Suprapubic skin (tissue), 3 donors: ENCODE measurements at regions not wholly inside any gene's neighbourhood (a gene's known extent, or its start where the extent isn't known, plus 50 kb on each side); places are given as distances from the start of the nearest gene placed in this dataset.

Source experiments
- CTCF ChIP-seq, 2 donors: fragments of 200-600 bp in 1 of 2; fragments of 450-650 bp in 1 of 2; sonication (generic) in 1 of 2; IDR thresholded peaks; one replicate each; pipeline ENCODE4 v1.5.1; 2016 to 2019; ENCODE audit warnings: antibody characterized with exemption in 2 of 2, mild to moderate bottlenecking in 1 of 2, moderate library complexity in 1 of 2
- POLR2A ChIP-seq, 2 donors: fragments of 450-650 bp; IDR thresholded peaks; one replicate each; pipeline ENCODE4 v1.6.1; 2017; ENCODE audit warnings: antibody characterized with exemption in 2 of 2, mild to moderate bottlenecking in 2 of 2, moderate library complexity in 2 of 2

- TF ChIP-seq CTCF (IDR thresholded peaks at IDR 0.05) (no peak), POLR2A (IDR thresholded peaks at IDR 0.05) (no peak)
Measured at GRCh38 chr6:170023620-170024521, 267.0 kb downstream of the DLL1 start.
